SK-N-SH treated with all-trans-retinoic acid at 6 μM for 48 hours (cell line): ENCODE measurements at regions not wholly inside any gene's neighbourhood (a gene's known extent, or its start where the extent isn't known, plus 50 kb on each side); places are given as distances from the start of the nearest gene placed in this dataset.

Source experiments
- ATAC-seq: fragments of 200-7000 bp; cut with Tn5 transposase; 3 replicates; pipeline ENCODE4 v1.9.1; 2020; ENCODE audit warnings: mild to moderate bottlenecking, moderate library complexity
- ARNTL ChIP-seq: fragments of 450-650 bp; formaldehyde crosslinking; IDR thresholded peaks from 2 replicates; pipeline ENCODE4 v1.5.0; 2020; ENCODE audit warnings: low read depth, mild to moderate bottlenecking, moderate library complexity, borderline replicate concordance
- BACH2 ChIP-seq: fragments of 250-450 bp; sonication (Bioruptor Pico); IDR thresholded peaks from 2 replicates; pipeline ENCODE4 v1.9.0; 2021; ENCODE audit warnings: mild to moderate bottlenecking, borderline replicate concordance
- CSDC2 ChIP-seq: fragments of 250-450 bp; sonication (Bioruptor Pico); IDR thresholded peaks from 2 replicates; pipeline ENCODE4 v1.5.0; 2020; ENCODE audit warnings: mild to moderate bottlenecking, moderate library complexity
- ESRRG ChIP-seq: fragments of 250-450 bp; sonication (Bioruptor Pico); IDR thresholded peaks from 2 replicates; pipeline ENCODE4 v1.6.1; 2021; ENCODE audit warnings: mild to moderate bottlenecking
- GLIS3 ChIP-seq: fragments of 250-450 bp; sonication (Bioruptor Pico); IDR thresholded peaks from 2 replicates; pipeline ENCODE4 v1.5.0; 2020; ENCODE audit warnings: mild to moderate bottlenecking, moderate library complexity
- ISL1 ChIP-seq: fragments of 250-450 bp; sonication (Bioruptor Pico); IDR thresholded peaks from 2 replicates; pipeline ENCODE4 v2.1.2; 2022; ENCODE audit warnings: mild to moderate bottlenecking, moderate library complexity
- PPARA ChIP-seq: fragments of 250-450 bp; sonication (Bioruptor Pico); IDR thresholded peaks from 2 replicates; pipeline ENCODE4 v1.5.0; 2020; ENCODE audit warnings: mild to moderate bottlenecking, borderline replicate concordance
- SNAI2 ChIP-seq: fragments of 250-450 bp; sonication (Bioruptor Pico); IDR thresholded peaks from 2 replicates; pipeline ENCODE4 v1.5.0; 2020; ENCODE audit warnings: mild to moderate bottlenecking, moderate library complexity
- TCF4 ChIP-seq: fragments of 250-450 bp; sonication (Bioruptor Pico); IDR thresholded peaks from 2 replicates; pipeline ENCODE4 v1.8.0; 2021; ENCODE audit warnings: mild to moderate bottlenecking, moderate library complexity, borderline replicate concordance
- TOX ChIP-seq: fragments of 250-450 bp; sonication (Bioruptor Pico); IDR thresholded peaks from 2 replicates; pipeline ENCODE4 v1.8.0; 2021; ENCODE audit warnings: mild to moderate bottlenecking, moderate library complexity, borderline replicate concordance
- TSHZ2 ChIP-seq: fragments of 250-450 bp; sonication (Bioruptor Pico); IDR thresholded peaks from 2 replicates; pipeline ENCODE4 v1.5.0; 2020; ENCODE audit warnings: mild to moderate bottlenecking, moderate library complexity
- ZC3H10 ChIP-seq: fragments of 250-450 bp; sonication (Bioruptor Pico); IDR thresholded peaks from 2 replicates; pipeline ENCODE4 v1.5.1; 2021; ENCODE audit warnings: mild to moderate bottlenecking, moderate library complexity
- ZFP3 ChIP-seq: fragments of 250-450 bp; sonication (Bioruptor Pico); IDR thresholded peaks from 2 replicates; pipeline ENCODE4 v1.5.0; 2020; ENCODE audit warnings: mild to moderate bottlenecking, moderate library complexity
- ZFP30 ChIP-seq: fragments of 450-650 bp; formaldehyde crosslinking; IDR thresholded peaks from 2 replicates; pipeline ENCODE4 v1.5.0; 2022; ENCODE audit warnings: mild to moderate bottlenecking, moderate library complexity
- ZNF565 ChIP-seq: fragments of 450-650 bp; formaldehyde crosslinking; conservative IDR thresholded peaks from 2 replicates; pipeline ENCODE4 v1.5.0; 2020; ENCODE audit warnings: low read depth, mild to moderate bottlenecking, moderate library complexity
- ZNF70 ChIP-seq: fragments of 450-650 bp; formaldehyde crosslinking; IDR thresholded peaks from 2 replicates; pipeline ENCODE4 v1.5.0; 2020; ENCODE audit warnings: mild to moderate bottlenecking, moderate library complexity
- ZNF8 ChIP-seq: fragments of 450-650 bp; formaldehyde crosslinking; IDR thresholded peaks from 2 replicates; pipeline ENCODE4 v1.5.0; 2020; ENCODE audit warnings: mild to moderate bottlenecking, moderate library complexity
- TF ChIP-seq, protein P1 (sequence below): fragments of 250-450 bp; sonication (Bioruptor Pico); IDR thresholded peaks from 2 replicates; pipeline ENCODE4 v1.8.0; 2021; ENCODE audit warnings: low read depth, mild to moderate bottlenecking, moderate library complexity, borderline replicate concordance
- TF ChIP-seq, protein P2 (sequence below): fragments of 250-450 bp; sonication (Bioruptor Pico); IDR thresholded peaks from 2 replicates; pipeline ENCODE4 v1.5.1; 2020; ENCODE audit warnings: low read depth, mild to moderate bottlenecking, moderate library complexity
- TF ChIP-seq, protein P3 (sequence below): fragments of 250-450 bp; sonication (Bioruptor Pico); IDR thresholded peaks from 2 replicates; pipeline ENCODE4 v1.8.0; 2020; ENCODE audit warnings: mild to moderate bottlenecking, moderate library complexity, borderline replicate concordance
- TF ChIP-seq, protein P4 (sequence below): fragments of 250-450 bp; sonication (Bioruptor Pico); IDR thresholded peaks from 2 replicates; pipeline ENCODE4 v1.5.1; 2021; ENCODE audit warnings: mild to moderate bottlenecking, moderate library complexity

DNA sequence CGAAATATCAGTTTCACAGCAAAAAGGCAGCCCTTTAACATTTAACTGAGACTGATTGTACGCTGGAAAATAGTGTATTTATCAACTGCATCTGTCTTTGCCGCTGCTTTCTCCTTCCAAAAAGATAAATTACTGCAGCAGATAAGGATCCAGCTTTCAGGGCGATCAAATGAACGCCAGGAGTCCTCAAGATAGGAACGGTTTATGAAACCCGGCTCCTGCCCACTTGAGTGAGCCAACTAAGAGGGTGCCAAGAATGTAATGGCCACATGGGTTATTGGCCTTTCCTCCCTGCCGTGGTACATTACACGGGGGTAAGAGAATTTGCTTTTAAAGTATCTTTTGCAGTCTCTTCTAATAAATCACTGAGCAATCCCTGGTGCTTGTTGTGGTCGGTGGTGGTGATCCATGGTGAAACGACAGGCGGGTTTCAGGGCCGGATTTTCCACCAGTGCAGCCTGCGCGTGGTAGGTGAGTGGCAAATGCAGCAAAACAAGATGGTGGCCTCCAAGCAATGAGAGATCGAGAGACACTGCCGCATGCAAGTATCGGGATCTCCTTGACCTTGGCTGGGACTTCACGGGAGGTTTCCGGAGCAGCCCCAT lies 67.5 kb upstream of the IRX6 start:
- no peak for ATAC-seq
- TF ChIP-seq SNAI2 (CRISPR knock-in tag) (no peak), ISL1 (CRISPR knock-in tag) (no peak), TCF4 (CRISPR knock-in tag) (no peak), TSHZ2 (CRISPR knock-in tag) (no peak), PPARA (CRISPR knock-in tag) (no peak), GLIS3 (CRISPR knock-in tag) (no peak), ZNF565 (CRISPR knock-in tag) (no peak), CSDC2 (CRISPR knock-in tag) (no peak), ZC3H10 (no peak), BACH2 (no peak), ESRRG (no peak), ZFP30 (no peak), ZNF70 (CRISPR knock-in tag) (no peak), TOX (CRISPR knock-in tag) (no peak)
- TF ChIP-seq, protein P1, sequence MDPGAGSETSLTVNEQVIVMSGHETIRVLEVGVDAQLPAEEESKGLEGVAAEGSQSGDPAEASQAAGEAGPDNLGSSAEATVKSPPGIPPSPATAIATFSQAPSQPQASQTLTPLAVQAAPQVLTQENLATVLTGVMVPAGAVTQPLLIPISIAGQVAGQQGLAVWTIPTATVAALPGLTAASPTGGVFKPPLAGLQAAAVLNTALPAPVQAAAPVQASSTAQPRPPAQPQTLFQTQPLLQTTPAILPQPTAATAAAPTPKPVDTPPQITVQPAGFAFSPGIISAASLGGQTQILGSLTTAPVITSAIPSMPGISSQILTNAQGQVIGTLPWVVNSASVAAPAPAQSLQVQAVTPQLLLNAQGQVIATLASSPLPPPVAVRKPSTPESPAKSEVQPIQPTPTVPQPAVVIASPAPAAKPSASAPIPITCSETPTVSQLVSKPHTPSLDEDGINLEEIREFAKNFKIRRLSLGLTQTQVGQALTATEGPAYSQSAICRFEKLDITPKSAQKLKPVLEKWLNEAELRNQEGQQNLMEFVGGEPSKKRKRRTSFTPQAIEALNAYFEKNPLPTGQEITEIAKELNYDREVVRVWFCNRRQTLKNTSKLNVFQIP = no peak
- TF ChIP-seq, protein P2, sequence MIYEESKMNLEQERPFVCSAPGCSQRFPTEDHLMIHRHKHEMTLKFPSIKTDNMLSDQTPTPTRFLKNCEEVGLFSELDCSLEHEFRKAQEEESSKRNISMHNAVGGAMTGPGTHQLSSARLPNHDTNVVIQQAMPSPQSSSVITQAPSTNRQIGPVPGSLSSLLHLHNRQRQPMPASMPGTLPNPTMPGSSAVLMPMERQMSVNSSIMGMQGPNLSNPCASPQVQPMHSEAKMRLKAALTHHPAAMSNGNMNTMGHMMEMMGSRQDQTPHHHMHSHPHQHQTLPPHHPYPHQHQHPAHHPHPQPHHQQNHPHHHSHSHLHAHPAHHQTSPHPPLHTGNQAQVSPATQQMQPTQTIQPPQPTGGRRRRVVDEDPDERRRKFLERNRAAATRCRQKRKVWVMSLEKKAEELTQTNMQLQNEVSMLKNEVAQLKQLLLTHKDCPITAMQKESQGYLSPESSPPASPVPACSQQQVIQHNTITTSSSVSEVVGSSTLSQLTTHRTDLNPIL = no peak
- TF ChIP-seq, protein P3, sequence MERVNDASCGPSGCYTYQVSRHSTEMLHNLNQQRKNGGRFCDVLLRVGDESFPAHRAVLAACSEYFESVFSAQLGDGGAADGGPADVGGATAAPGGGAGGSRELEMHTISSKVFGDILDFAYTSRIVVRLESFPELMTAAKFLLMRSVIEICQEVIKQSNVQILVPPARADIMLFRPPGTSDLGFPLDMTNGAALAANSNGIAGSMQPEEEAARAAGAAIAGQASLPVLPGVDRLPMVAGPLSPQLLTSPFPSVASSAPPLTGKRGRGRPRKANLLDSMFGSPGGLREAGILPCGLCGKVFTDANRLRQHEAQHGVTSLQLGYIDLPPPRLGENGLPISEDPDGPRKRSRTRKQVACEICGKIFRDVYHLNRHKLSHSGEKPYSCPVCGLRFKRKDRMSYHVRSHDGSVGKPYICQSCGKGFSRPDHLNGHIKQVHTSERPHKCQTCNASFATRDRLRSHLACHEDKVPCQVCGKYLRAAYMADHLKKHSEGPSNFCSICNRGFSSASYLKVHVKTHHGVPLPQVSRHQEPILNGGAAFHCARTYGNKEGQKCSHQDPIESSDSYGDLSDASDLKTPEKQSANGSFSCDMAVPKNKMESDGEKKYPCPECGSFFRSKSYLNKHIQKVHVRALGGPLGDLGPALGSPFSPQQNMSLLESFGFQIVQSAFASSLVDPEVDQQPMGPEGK (CRISPR knock-in tag) = no peak
- TF ChIP-seq, protein P4, sequence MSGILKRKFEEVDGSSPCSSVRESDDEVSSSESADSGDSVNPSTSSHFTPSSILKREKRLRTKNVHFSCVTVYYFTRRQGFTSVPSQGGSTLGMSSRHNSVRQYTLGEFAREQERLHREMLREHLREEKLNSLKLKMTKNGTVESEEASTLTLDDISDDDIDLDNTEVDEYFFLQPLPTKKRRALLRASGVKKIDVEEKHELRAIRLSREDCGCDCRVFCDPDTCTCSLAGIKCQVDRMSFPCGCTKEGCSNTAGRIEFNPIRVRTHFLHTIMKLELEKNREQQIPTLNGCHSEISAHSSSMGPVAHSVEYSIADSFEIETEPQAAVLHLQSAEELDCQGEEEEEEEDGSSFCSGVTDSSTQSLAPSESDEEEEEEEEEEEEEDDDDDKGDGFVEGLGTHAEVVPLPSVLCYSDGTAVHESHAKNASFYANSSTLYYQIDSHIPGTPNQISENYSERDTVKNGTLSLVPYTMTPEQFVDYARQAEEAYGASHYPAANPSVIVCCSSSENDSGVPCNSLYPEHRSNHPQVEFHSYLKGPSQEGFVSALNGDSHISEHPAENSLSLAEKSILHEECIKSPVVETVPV = no peak

GRCh38 chr16:55257966-55258613 lies 65.9 kb upstream of the IRX6 start:
- TF ChIP-seq ZC3H10 (no peak), SNAI2 (CRISPR knock-in tag) (no peak), CSDC2 (CRISPR knock-in tag) (no peak), ZFP30 (no peak), GLIS3 (CRISPR knock-in tag) (no peak)
- TF ChIP-seq, protein P1 = no peak
- no peak for ATAC-seq

- no peak for TF ChIP-seq ZNF8 (CRISPR knock-in tag)
- no peak for TF ChIP-seq GLIS3 (CRISPR knock-in tag)
- no peak for TF ChIP-seq CSDC2 (CRISPR knock-in tag)
- no peak for TF ChIP-seq ISL1 (CRISPR knock-in tag)
- no peak for TF ChIP-seq TOX (CRISPR knock-in tag)
- TF ChIP-seq ZFP3 (CRISPR knock-in tag) = no peak
- TF ChIP-seq ARNTL (CRISPR knock-in tag) = no peak
- TF ChIP-seq, protein P1 = no peak
- TF ChIP-seq, all 23 proteins: peak for 0
- no peak for ATAC-seq
Observed at GRCh38 chr16:55261301-55261700, 62.7 kb upstream of the IRX6 start.
